Activated CD8-positive, alpha-beta T cell treated with anti-CD3 and anti-CD28 coated beads for 36 hours (primary cell): ENCODE measurements at regions not wholly inside any gene's neighbourhood (a gene's known extent, or its start where the extent isn't known, plus 50 kb on each side); places are given as distances from the start of the nearest gene placed in this dataset.

Source experiments
- ATAC-seq: fragments of 200-7000 bp; cut with Tn5 transposase; one replicate; pipeline ENCODE4 v1.10.0; 2021; ENCODE audit warnings: mild to moderate bottlenecking, moderate library complexity
- CTCF ChIA-PET: fragments of 350-600 bp; sonication (Branson Sonifier 250); formaldehyde crosslinking; loops from one replicate; lab custom pipeline; 2021; ENCODE audit warnings: antibody characterized with exemption; lab: Charles Lee
- POLR2A ChIA-PET: fragments of 350-600 bp; sonication (Branson Sonifier 250); formaldehyde crosslinking; loops from one replicate; lab custom pipeline; 2021; ENCODE audit warnings: antibody characterized with exemption; lab: Charles Lee
- DNase-seq: peaks from one replicate; pipeline ENCODE4 v3.0.0-alpha.2; 2020
- H3K27ac Mint-ChIP-seq: one replicate; pipeline ENCODE4 v1.8.0; 2021; ENCODE audit warnings: mild to moderate bottlenecking, mixed read lengths
- H3K27me3 Mint-ChIP-seq: one replicate; pipeline ENCODE4 v1.8.0; 2021; ENCODE audit warnings: mixed read lengths
- H3K36me3 Mint-ChIP-seq: one replicate; pipeline ENCODE4 v1.8.0; 2021; ENCODE audit warnings: low read depth, mixed read lengths
- H3K4me1 Mint-ChIP-seq: one replicate; pipeline ENCODE4 v1.8.0; 2021; ENCODE audit warnings: low read depth, mixed read lengths
- H3K4me3 Mint-ChIP-seq: one replicate; pipeline ENCODE4 v1.8.0; 2021; ENCODE audit warnings: mild to moderate bottlenecking, moderate library complexity, mixed read lengths
- H3K9me3 Mint-ChIP-seq: one replicate; pipeline ENCODE4 v1.8.0; 2021; ENCODE audit warnings: mixed read lengths
- CTCF ChIP-seq: fragments of 200-600 bp; IDR thresholded peaks from one replicate; pipeline ENCODE4 v1.8.0; 2022; ENCODE audit warnings: antibody characterized with exemption, mild to moderate bottlenecking
- intact Hi-C: fragments of 100-400 bp; cut with micrococcal nuclease; formaldehyde crosslinking; loops from one replicate; pipeline ENCODE4 v1.10.0; 2022

DNA sequence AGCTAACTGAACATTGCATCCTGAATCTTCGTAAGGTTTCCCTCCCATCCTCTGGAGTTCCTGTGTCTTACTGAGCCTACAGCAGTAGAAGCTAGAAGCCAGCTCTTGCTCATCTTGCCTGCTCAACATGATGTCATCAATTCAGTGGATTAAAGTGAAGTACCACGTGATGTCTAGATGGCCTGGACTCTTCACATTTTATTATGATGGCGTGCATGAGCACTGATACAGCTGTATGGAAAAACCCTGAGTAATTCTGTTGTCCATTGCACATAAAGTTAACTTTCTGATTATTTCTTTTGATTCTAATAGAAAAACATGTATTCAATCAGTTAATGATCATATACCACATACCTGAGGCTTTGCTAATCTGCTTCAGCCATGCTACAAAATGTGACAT is 2387.7 kb upstream of the TENM3 start:
- POLR2A ChIA-PET = no interaction called here
- H3K9me3 Mint-ChIP-seq = peaks cover 7% of the 10 kb centered on the region
- ATAC-seq (no peak), DNase-seq (no peak)
- H3K27me3 Mint-ChIP-seq = no peaks in the 10 kb centered on the region
- no peak for TF ChIP-seq CTCF
- CTCF ChIA-PET = no interaction called here
- H3K4me3 Mint-ChIP-seq = no peak overlapping the region
- H3K4me1 Mint-ChIP-seq = no peaks in the 10 kb centered on the region
- H3K36me3 Mint-ChIP-seq = no peaks in the 10 kb centered on the region
- H3K27ac Mint-ChIP-seq = no peak overlapping the region
- intact Hi-C loops = no loop called here

DNA sequence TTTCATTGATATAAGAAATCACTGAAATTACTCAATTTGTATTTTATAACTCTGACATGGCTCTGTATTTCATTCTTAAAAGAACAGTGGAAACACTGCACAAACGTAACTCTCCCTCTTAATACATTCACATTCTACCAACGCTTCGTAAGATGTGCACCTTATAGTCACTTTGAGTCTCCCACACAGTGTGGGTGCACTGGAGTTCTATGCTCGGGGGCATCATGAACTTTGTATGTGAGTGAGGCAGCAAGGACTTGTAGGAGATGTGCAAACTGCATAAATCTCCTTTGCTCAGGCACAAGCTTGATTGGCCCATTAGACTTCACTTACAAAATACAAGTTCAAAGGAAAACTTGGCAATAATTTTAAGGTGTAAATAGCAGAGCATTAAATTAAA is 2385.0 kb upstream of the TENM3 start:
- TF ChIP-seq CTCF = no peak
- Mint-ChIP-seq H3K36me3 (no peaks in the 10 kb centered on the region), H3K4me3 (no peak overlapping the region), H3K27ac (no peak overlapping the region), H3K4me1 (no peaks in the 10 kb centered on the region), H3K27me3 (no peaks in the 10 kb centered on the region), H3K9me3 (peaks cover 7% of the 10 kb centered on the region)
- intact Hi-C loops = no loop called here
- ChIA-PET CTCF (no interaction called here), POLR2A (no interaction called here)
- ATAC-seq = no peak
- no peak for DNase-seq

DNA sequence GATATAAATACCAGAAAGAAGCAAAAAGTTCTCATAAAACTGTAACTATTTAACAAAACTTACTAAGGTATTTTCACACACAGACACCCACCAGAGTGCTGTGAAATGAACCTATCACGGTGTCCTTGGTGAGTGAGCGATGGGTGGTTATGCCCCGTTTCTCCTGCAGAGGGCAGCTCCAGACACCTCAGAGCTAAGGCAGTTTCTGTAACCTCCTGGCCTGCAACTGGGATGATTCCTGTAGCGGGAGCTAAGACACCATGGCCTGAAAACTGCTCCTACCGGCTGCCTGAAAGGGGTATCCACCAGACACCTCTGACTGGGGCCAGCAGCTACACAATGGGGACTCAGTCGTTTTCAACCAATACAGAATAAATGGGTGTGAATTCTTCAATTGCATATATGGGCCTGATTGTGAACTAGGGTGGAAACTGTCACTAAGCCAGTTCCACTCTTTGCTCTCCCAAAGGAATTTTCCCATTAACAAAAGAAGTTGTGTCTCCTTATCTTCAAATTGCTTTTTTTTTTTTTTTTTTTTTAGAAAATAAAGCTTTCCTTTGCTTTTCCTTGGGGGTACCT is 2375.8 kb upstream of the TENM3 start:
- no peaks in the 10 kb centered on the region for H3K9me3 Mint-ChIP-seq
- H3K4me1 Mint-ChIP-seq = no peaks in the 10 kb centered on the region
- no peak overlapping the region for H3K4me3 Mint-ChIP-seq
- no peaks in the 10 kb centered on the region for H3K36me3 Mint-ChIP-seq
- ChIA-PET POLR2A (no interaction called here), CTCF (interaction anchor here (0.6 to 0.7 kb wide), 2 partner anchors 156 to 798 kb away, joined by 3 to 4 read pairs; no protein-coding TSS in a partner anchor)
- ATAC-seq = peak; percentile 81
- no peak overlapping the region for H3K27ac Mint-ChIP-seq
- intact Hi-C loops = no loop called here
- peak; percentile 67 for DNase-seq
- no peaks in the 10 kb centered on the region for H3K27me3 Mint-ChIP-seq
- peak; percentile 54 for TF ChIP-seq CTCF

GRCh38 chr4:179871726-179872125 is 2371.5 kb upstream of the TENM3 start:
- ChIA-PET CTCF (interaction anchor here (1.1 kb wide), 1 partner anchor 12 kb away, joined by 3 read pairs; no protein-coding TSS in a partner anchor), POLR2A (no interaction called here)
- no peaks in the 10 kb centered on the region for H3K27me3 Mint-ChIP-seq
- ATAC-seq = no peak
- H3K4me3 Mint-ChIP-seq = no peak overlapping the region
- no peak for TF ChIP-seq CTCF
- H3K4me1 Mint-ChIP-seq = no peaks in the 10 kb centered on the region
- no peak overlapping the region for H3K27ac Mint-ChIP-seq
- peaks cover 1% of the 10 kb centered on the region for H3K9me3 Mint-ChIP-seq
- H3K36me3 Mint-ChIP-seq = no peaks in the 10 kb centered on the region
- no peak for DNase-seq
- intact Hi-C loops = no loop called here

- no peaks in the 10 kb centered on the region for H3K4me1 Mint-ChIP-seq
- ChIA-PET POLR2A (no interaction called here), CTCF (no interaction called here)
- intact Hi-C loops = no loop called here
- ATAC-seq = no peak
- TF ChIP-seq CTCF = no peak
- no peak for DNase-seq
- no peak overlapping the region for H3K4me3 Mint-ChIP-seq
- H3K27ac Mint-ChIP-seq = no peak overlapping the region
- H3K27me3 Mint-ChIP-seq = no peaks in the 10 kb centered on the region
- H3K36me3 Mint-ChIP-seq = no peaks in the 10 kb centered on the region
- H3K9me3 Mint-ChIP-seq = peaks cover 5% of the 10 kb centered on the region
These were observed 2370.4 kb upstream of the TENM3 start for GRCh38 chr4:179872755-179873154.
